Activated CD4-positive, alpha-beta T cell treated with anti-CD3 and anti-CD28 coated beads for 36 hours (primary cell): ENCODE measurements at regions not wholly inside any gene's neighbourhood (a gene's known extent, or its start where the extent isn't known, plus 50 kb on each side); places are given as distances from the start of the nearest gene placed in this dataset.

Experiments
- ATAC-seq: fragments of 200-7000 bp; cut with Tn5 transposase; one replicate; pipeline ENCODE4 v1.10.0; 2021; ENCODE audit warnings: mild to moderate bottlenecking, moderate library complexity
- CTCF ChIA-PET: fragments of 350-600 bp; sonication (Branson Sonifier 250); formaldehyde crosslinking; loops from one replicate; lab custom pipeline; 2021; ENCODE audit warnings: antibody characterized with exemption; lab: Charles Lee
- POLR2A ChIA-PET: fragments of 350-600 bp; sonication (Branson Sonifier 250); formaldehyde crosslinking; loops from one replicate; lab custom pipeline; 2021; ENCODE audit warnings: antibody characterized with exemption, inconsistent platforms; lab: Charles Lee
- DNase-seq: peaks from one replicate; pipeline ENCODE4 v3.0.0-alpha.2; 2020
- H3K27ac Mint-ChIP-seq: one replicate; pipeline ENCODE4 v1.8.0; 2021; ENCODE audit warnings: mixed read lengths
- H3K27me3 Mint-ChIP-seq: one replicate; pipeline ENCODE4 v1.8.0; 2021; ENCODE audit warnings: mixed read lengths
- H3K36me3 Mint-ChIP-seq: one replicate; pipeline ENCODE4 v1.8.0; 2021; ENCODE audit warnings: low read depth, mixed read lengths
- H3K4me1 Mint-ChIP-seq: one replicate; pipeline ENCODE4 v1.8.0; 2021; ENCODE audit warnings: mixed read lengths
- H3K4me3 Mint-ChIP-seq: one replicate; pipeline ENCODE4 v1.8.0; 2021; ENCODE audit warnings: mild to moderate bottlenecking, moderate library complexity, mixed read lengths
- H3K9me3 Mint-ChIP-seq: one replicate; pipeline ENCODE4 v1.8.0; 2021; ENCODE audit warnings: low read depth, mixed read lengths
- intact Hi-C, 2 experiments: fragments of 100-400 bp; cut with DNase I in 1 of 2; cut with micrococcal nuclease in 1 of 2; formaldehyde crosslinking; loops; one replicate each; pipeline versions ENCODE4 v1.14.2 to v1.15.1; 2022 to 2024; cut with DNase I, micrococcal nuclease

GRCh38 chr1:217921126-217921904 lies 290.2 kb downstream of the SPATA17 start:
- ChIA-PET POLR2A (no interaction called here), CTCF (no interaction called here)
- Mint-ChIP-seq H3K9me3 (no peaks in the 10 kb centered on the region), H3K4me3 (no peak overlapping the region), H3K27me3 (peaks cover 16% of the 10 kb centered on the region), H3K27ac (no peak overlapping the region), H3K4me1 (no peaks in the 10 kb centered on the region), H3K36me3 (no peaks in the 10 kb centered on the region)
- DNase-seq (no peak), ATAC-seq (no peak)
- intact Hi-C loops: no loop called here

GRCh38 chr1:217924924-217925323 lies 293.8 kb downstream of the SPATA17 start:
- DNase-seq (no peak), ATAC-seq (no peak)
- ChIA-PET POLR2A (no interaction called here), CTCF (no interaction called here)
- Mint-ChIP-seq H3K27ac (no peak overlapping the region), H3K36me3 (no peaks in the 10 kb centered on the region), H3K4me1 (no peaks in the 10 kb centered on the region), H3K27me3 (peaks cover 17% of the 10 kb centered on the region), H3K4me3 (no peak overlapping the region), H3K9me3 (no peaks in the 10 kb centered on the region)
- intact Hi-C loops: no loop called here

GRCh38 chr1:217929213-217929885 lies 298.2 kb downstream of the SPATA17 start:
- Mint-ChIP-seq H3K36me3 (no peaks in the 10 kb centered on the region), H3K27ac (no peak overlapping the region), H3K27me3 (peaks cover 7% of the 10 kb centered on the region), H3K4me3 (no peak overlapping the region), H3K4me1 (no peaks in the 10 kb centered on the region), H3K9me3 (no peaks in the 10 kb centered on the region)
- ChIA-PET POLR2A (interaction anchor here (0.6 kb wide), 1 partner anchor 695 kb away, joined by 3 read pairs; no protein-coding TSS in a partner anchor), CTCF (interaction anchor here (0.5 kb wide), 1 partner anchor 146 kb away, joined by 4 read pairs; no protein-coding TSS in a partner anchor)
- no peak for ATAC-seq
- DNase-seq: no peak
- intact Hi-C loops: no loop called here

- Mint-ChIP-seq H3K27ac (no peak overlapping the region), H3K4me1 (no peaks in the 10 kb centered on the region), H3K4me3 (no peak overlapping the region), H3K36me3 (no peaks in the 10 kb centered on the region), H3K9me3 (no peaks in the 10 kb centered on the region), H3K27me3 (no peaks in the 10 kb centered on the region)
- POLR2A ChIA-PET: no interaction called here
- intact Hi-C loops: no loop called here
- DNase-seq (no peak), ATAC-seq (no peak)
- CTCF ChIA-PET: no interaction called here
These were observed 312.2 kb downstream of the SPATA17 start for GRCh38 chr1:217943361-217943760.

- ChIA-PET CTCF (no interaction called here), POLR2A (no interaction called here)
- Mint-ChIP-seq H3K9me3 (peaks cover 2% of the 10 kb centered on the region), H3K27me3 (no peaks in the 10 kb centered on the region), H3K4me1 (no peaks in the 10 kb centered on the region), H3K27ac (no peak overlapping the region), H3K36me3 (no peaks in the 10 kb centered on the region), H3K4me3 (no peak overlapping the region)
- intact Hi-C loops: no loop called here
- no peak for DNase-seq
- ATAC-seq: no peak
These were observed 313.4 kb downstream of the SPATA17 start for GRCh38 chr1:217944550-217944949.

GRCh38 chr1:217946511-217946910 lies 315.4 kb downstream of the SPATA17 start:
- peaks cover 2% of the 10 kb centered on the region for H3K9me3 Mint-ChIP-seq
- no peaks in the 10 kb centered on the region for H3K4me1 Mint-ChIP-seq
- no peaks in the 10 kb centered on the region for H3K36me3 Mint-ChIP-seq
- H3K27me3 Mint-ChIP-seq: no peaks in the 10 kb centered on the region
- intact Hi-C loops: no loop called here
- H3K27ac Mint-ChIP-seq: no peak overlapping the region
- no peak overlapping the region for H3K4me3 Mint-ChIP-seq
- POLR2A ChIA-PET: no interaction called here
- no peak for DNase-seq
- CTCF ChIA-PET: no interaction called here
- no peak for ATAC-seq

- no peak for ATAC-seq
- ChIA-PET POLR2A (no interaction called here), CTCF (interaction anchor here (0.8 kb wide), 1 partner anchor 16 kb away, joined by 3 read pairs; no protein-coding TSS in a partner anchor)
- intact Hi-C loops: no loop called here
- H3K27me3 Mint-ChIP-seq: no peaks in the 10 kb centered on the region
- H3K4me3 Mint-ChIP-seq: no peak overlapping the region
- H3K36me3 Mint-ChIP-seq: no peaks in the 10 kb centered on the region
- H3K9me3 Mint-ChIP-seq: peaks cover 2% of the 10 kb centered on the region
- H3K27ac Mint-ChIP-seq: no peak overlapping the region
- no peaks in the 10 kb centered on the region for H3K4me1 Mint-ChIP-seq
- no peak for DNase-seq
These were observed 317.6 kb downstream of the SPATA17 start for GRCh38 chr1:217948741-217949140.

GRCh38 chr1:217953330-217953729 lies 322.2 kb downstream of the SPATA17 start:
- H3K4me1 Mint-ChIP-seq: no peaks in the 10 kb centered on the region
- H3K36me3 Mint-ChIP-seq: no peaks in the 10 kb centered on the region
- no peaks in the 10 kb centered on the region for H3K27me3 Mint-ChIP-seq
- no peak for ATAC-seq
- CTCF ChIA-PET: no interaction called here
- peaks cover 2% of the 10 kb centered on the region for H3K9me3 Mint-ChIP-seq
- POLR2A ChIA-PET: no interaction called here
- no peak overlapping the region for H3K4me3 Mint-ChIP-seq
- intact Hi-C loops: no loop called here
- DNase-seq: no peak
- no peak overlapping the region for H3K27ac Mint-ChIP-seq

- Mint-ChIP-seq H3K36me3 (no peaks in the 10 kb centered on the region), H3K9me3 (peaks cover 3% of the 10 kb centered on the region), H3K4me1 (no peaks in the 10 kb centered on the region), H3K27ac (no peak overlapping the region), H3K27me3 (no peaks in the 10 kb centered on the region), H3K4me3 (no peak overlapping the region)
- DNase-seq (no peak), ATAC-seq (no peak)
- CTCF ChIA-PET: no interaction called here
- intact Hi-C loops: no loop called here
- POLR2A ChIA-PET: no interaction called here
These were observed 322.8 kb downstream of the SPATA17 start for GRCh38 chr1:217953922-217954321.

- ChIA-PET CTCF (no interaction called here), POLR2A (no interaction called here)
- Mint-ChIP-seq H3K9me3 (peaks cover 7% of the 10 kb centered on the region), H3K27me3 (no peaks in the 10 kb centered on the region), H3K4me3 (no peak overlapping the region), H3K4me1 (no peaks in the 10 kb centered on the region), H3K36me3 (no peaks in the 10 kb centered on the region), H3K27ac (no peak overlapping the region)
- intact Hi-C loops: no loop called here
- ATAC-seq: no peak
- DNase-seq: no peak
These were observed 324.6 kb downstream of the SPATA17 start for GRCh38 chr1:217955723-217956122.

GRCh38 chr1:217965156-217965786 lies 319.8 kb upstream of the RRP15 start:
- H3K4me3 Mint-ChIP-seq: no peak overlapping the region
- no peak overlapping the region for H3K27ac Mint-ChIP-seq
- peaks cover 1% of the 10 kb centered on the region for H3K9me3 Mint-ChIP-seq
- H3K27me3 Mint-ChIP-seq: no peaks in the 10 kb centered on the region
- no peaks in the 10 kb centered on the region for H3K36me3 Mint-ChIP-seq
- ATAC-seq (no peak), DNase-seq (no peak)
- intact Hi-C loops: no loop called here
- no peaks in the 10 kb centered on the region for H3K4me1 Mint-ChIP-seq
- POLR2A ChIA-PET: no interaction called here
- CTCF ChIA-PET: interaction anchor here (0.9 kb wide), 1 partner anchor 17 kb away, joined by 3 read pairs; no protein-coding TSS in a partner anchor
